ENCODE measurements at regions not wholly inside any gene's neighbourhood (a gene's known extent, or its start where the extent isn't known, plus 50 kb on each side); places are given as distances from the start of the nearest gene placed in this dataset.
A peak's percentile ranks its signal among the peaks of the same experiment; 100 is the strongest.

DNA sequence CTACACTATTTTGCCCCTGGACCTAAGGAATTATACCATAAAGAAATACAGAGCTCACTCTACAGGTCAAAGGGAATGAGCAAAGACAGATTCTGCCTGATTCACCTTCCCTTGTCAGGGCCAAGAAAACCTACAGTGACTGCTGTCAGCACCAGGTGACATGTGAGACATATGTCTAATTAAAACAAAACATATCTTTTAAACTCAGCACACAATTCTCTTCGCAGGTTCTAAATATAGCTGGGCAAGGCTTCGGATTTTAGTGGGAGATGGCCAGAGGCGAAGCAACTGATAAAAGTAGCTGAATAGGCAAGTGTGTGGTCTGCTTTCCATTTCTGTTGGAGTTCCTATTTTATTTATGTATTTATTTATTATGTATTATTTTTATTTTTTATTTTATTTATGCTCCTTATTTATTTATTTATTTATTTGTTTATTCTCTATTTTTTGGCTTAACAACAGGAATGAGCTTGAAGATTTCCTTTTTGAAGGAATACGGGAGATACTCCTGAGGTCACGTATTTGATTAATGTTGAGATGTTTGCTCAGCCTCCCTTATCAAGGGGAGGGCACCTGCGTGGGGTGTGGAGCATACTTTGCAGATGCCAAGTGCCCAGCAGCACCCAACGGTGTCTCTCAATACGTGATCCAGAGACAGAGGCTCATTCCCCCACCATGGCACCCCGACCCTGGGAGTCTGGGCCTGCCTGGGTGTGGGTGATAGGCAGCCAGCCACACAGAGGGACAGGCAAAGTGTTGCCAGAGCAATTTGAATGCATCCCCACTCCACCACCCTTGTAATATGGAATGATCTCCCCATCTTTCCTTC is 141.8 kb downstream of the RNF152 start:
- Histone ChIP-seq H3K4me3 (no peak overlapping the region), H3K27me3 (no peaks in the 10 kb centered on the region), H3K9me3 (no peaks in the 10 kb centered on the region), H3K4me1 (peaks cover 4 to 5% of the 10 kb centered on the region in 2 donors), H3K36me3 (no peaks in the 10 kb centered on the region), H3K27ac (no peak overlapping the region)
- in situ Hi-C loops (cut with MboI; ENCODE audit: low sequenced_read_pairs in 4 of 4) (no loop called here), intact Hi-C loops (cut with DNase I; ENCODE audit: low total_unique reads) (no loop called here)
- TF ChIP-seq, protein P1, sequence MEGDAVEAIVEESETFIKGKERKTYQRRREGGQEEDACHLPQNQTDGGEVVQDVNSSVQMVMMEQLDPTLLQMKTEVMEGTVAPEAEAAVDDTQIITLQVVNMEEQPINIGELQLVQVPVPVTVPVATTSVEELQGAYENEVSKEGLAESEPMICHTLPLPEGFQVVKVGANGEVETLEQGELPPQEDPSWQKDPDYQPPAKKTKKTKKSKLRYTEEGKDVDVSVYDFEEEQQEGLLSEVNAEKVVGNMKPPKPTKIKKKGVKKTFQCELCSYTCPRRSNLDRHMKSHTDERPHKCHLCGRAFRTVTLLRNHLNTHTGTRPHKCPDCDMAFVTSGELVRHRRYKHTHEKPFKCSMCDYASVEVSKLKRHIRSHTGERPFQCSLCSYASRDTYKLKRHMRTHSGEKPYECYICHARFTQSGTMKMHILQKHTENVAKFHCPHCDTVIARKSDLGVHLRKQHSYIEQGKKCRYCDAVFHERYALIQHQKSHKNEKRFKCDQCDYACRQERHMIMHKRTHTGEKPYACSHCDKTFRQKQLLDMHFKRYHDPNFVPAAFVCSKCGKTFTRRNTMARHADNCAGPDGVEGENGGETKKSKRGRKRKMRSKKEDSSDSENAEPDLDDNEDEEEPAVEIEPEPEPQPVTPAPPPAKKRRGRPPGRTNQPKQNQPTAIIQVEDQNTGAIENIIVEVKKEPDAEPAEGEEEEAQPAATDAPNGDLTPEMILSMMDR (IDR thresholded peaks at IDR 0.05 in 4 of 5, conservative IDR thresholded peaks at IDR 0.05 in 1 of 5) = no peak
- TF ChIP-seq POLR2A (IDR thresholded peaks at IDR 0.05) = no peak
- DNase-seq (no peak), ATAC-seq (no peak)

DNA sequence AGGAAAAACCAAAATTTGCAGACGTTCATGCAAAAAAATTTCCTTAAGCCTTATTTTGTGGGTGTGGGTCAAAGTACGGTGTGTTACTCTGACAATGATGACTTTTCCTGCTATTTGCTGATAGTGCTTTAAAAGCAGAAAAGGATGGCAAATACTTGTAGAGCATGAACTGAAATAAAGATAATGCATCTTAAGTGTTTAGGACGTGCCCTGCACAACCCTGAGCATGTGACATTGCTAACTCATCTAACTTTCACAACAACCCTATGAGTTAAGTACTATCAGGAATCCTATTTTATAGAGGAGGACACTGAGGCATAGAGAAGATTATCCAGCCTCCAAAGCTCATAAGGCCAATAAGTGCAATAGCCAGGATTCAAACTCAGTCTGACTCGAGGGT is 143.3 kb downstream of the RNF152 start:
- peaks cover 4 to 5% of the 10 kb centered on the region in 2 donors for H3K4me1 ChIP-seq
- ATAC-seq (no peak), DNase-seq (no peak)

DNA sequence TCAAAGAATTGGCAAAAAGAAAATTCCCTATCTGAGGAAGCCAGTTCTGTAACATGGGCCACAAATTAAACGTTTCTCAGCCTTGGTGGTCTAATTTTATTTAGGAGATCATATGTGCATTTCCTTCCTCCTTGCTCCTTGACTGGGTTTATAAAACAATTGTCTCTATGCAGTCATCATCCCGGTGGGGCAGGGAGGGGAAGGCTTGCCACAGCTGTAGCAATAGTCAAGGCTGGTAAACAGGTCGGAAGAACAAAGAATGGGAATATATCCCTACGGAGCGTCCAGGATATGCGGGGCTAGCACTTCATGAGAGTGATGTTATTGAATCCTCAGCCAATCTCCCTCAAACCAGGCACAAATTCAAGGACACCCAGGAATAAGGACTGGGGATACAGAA is 143.8 kb downstream of the RNF152 start:
- DNase-seq (no peak), ATAC-seq (no peak)
- H3K9me3 ChIP-seq = no peaks in the 10 kb centered on the region
- no peak overlapping the region for H3K4me3 ChIP-seq
- H3K27me3 ChIP-seq = no peaks in the 10 kb centered on the region
- peak overlapping the region in 3 of 4 donors; percentile 35 to 63 (median 49) for H3K27ac ChIP-seq
- intact Hi-C loops (cut with DNase I; ENCODE audit: low total_unique reads) = loop anchor here (10.0 kb wide), 2 partner anchors 86 to 164 kb away; no protein-coding TSS in a partner anchor
- in situ Hi-C loops (cut with MboI; ENCODE audit: low sequenced_read_pairs in 4 of 4) = loop anchor here in 1 of 4 donors (10.0 kb wide), 1 partner anchor 146 kb away; the partner anchor contains the start of gene RNF152
- no peak for TF ChIP-seq POLR2A (IDR thresholded peaks at IDR 0.05)
- TF ChIP-seq, protein P1 (IDR thresholded peaks at IDR 0.05 in 4 of 5, conservative IDR thresholded peaks at IDR 0.05 in 1 of 5) = no peak
- H3K4me1 ChIP-seq = peaks cover 4 to 5% of the 10 kb centered on the region in 2 donors
- H3K36me3 ChIP-seq = no peaks in the 10 kb centered on the region

More for the DNA sequence above, 143.3 kb downstream of the RNF152 start:
- intact Hi-C loops (cut with DNase I; ENCODE audit: low total_unique reads) (loop anchor here (10.0 kb wide), 2 partner anchors 85 to 165 kb away; no protein-coding TSS in a partner anchor), in situ Hi-C loops (cut with MboI; ENCODE audit: low sequenced_read_pairs in 4 of 4) (loop anchor here in 1 of 4 donors (10.0 kb wide), 1 partner anchor 145 kb away; the partner anchor contains the start of gene RNF152)
- Histone ChIP-seq H3K36me3 (no peaks in the 10 kb centered on the region), H3K27me3 (no peaks in the 10 kb centered on the region), H3K4me3 (no peak overlapping the region), H3K9me3 (no peaks in the 10 kb centered on the region), H3K27ac (peak overlapping the region in 1 of 4 donors; percentile 49)
- TF ChIP-seq POLR2A (IDR thresholded peaks at IDR 0.05) = no peak
- TF ChIP-seq, protein P1 (IDR thresholded peaks at IDR 0.05 in 4 of 5, conservative IDR thresholded peaks at IDR 0.05 in 1 of 5) = no peak

- peak; percentile 50 to 52 for ATAC-seq
Measured at GRCh38 chr18:61748004-61748403, 144.8 kb downstream of the RNF152 start.

More at GRCh38 chr18:61748004-61748403, 144.8 kb downstream of the RNF152 start:
- no peaks in the 10 kb centered on the region for H3K9me3 ChIP-seq
- H3K36me3 ChIP-seq = no peaks in the 10 kb centered on the region
- H3K27me3 ChIP-seq = no peaks in the 10 kb centered on the region
- DNase-seq = no peak
- in situ Hi-C loops (cut with MboI; ENCODE audit: low sequenced_read_pairs in 4 of 4) = loop anchor here in 1 of 4 donors (10.0 kb wide), 1 partner anchor 147 kb away; the partner anchor contains the start of gene RNF152
- no peak for TF ChIP-seq POLR2A (IDR thresholded peaks at IDR 0.05)
- TF ChIP-seq, protein P1 (IDR thresholded peaks at IDR 0.05 in 4 of 5, conservative IDR thresholded peaks at IDR 0.05 in 1 of 5) = no peak
- intact Hi-C loops (cut with DNase I; ENCODE audit: low total_unique reads) = loop anchor here (10.0 kb wide), 2 partner anchors 87 to 163 kb away; no protein-coding TSS in a partner anchor
- H3K4me3 ChIP-seq = no peak overlapping the region
- H3K4me1 ChIP-seq = peaks cover 4 to 5% of the 10 kb centered on the region in 2 donors
- peak overlapping the region in 2 of 4 donors; percentile 19 to 49 for H3K27ac ChIP-seq

All from gastrocnemius medialis (tissue), 4 donors.